SK-N-SH (cell line): ENCODE measurements at regions not wholly inside any gene's neighbourhood (a gene's known extent, or its start where the extent isn't known, plus 50 kb on each side); places are given as distances from the start of the nearest gene placed in this dataset.
A peak's percentile ranks its signal among the peaks of the same experiment; 100 is the strongest.

Experiments used
- CTCF ChIA-PET: fragments of 300-600, 350-600 bp; formaldehyde crosslinking; extraction: SDS; loops from one replicate; lab custom pipeline; 2021; lab: Yijun Ruan, JAX
- POLR2A ChIA-PET: fragments of 350-600 bp; sonication (Branson Sonifier 250); formaldehyde crosslinking; extraction: SDS; loops from one replicate; lab custom pipeline; 2020; ENCODE audit warnings: antibody characterized with exemption, inconsistent platforms; lab: Yijun Ruan, JAX
- DNase-seq: peaks from one replicate; pipeline ENCODE4 v3.0.0; 2012
- H2AFZ ChIP-seq: fragments of 200-600 bp; sonication (generic); 2 replicates; pipeline ENCODE4 v1.8.1; 2016; ENCODE audit warnings: antibody characterized with exemption, mild to moderate bottlenecking, low read depth
- H3F3A ChIP-seq: fragments of 200-600 bp; sonication (generic); replicated peaks from 2 replicates; pipeline ENCODE3; 2016; ENCODE audit warnings: antibody characterized with exemption, mild to moderate bottlenecking; ENCODE audit not compliant: insufficient read depth
- H3K27ac ChIP-seq, 2 experiments: fragments of 200-500 bp in 1 of 2; fragments of 200-600 bp in 1 of 2; sonication (Bioruptor generic) in 1 of 2; sonication (generic), shearing (Covaris generic) in 1 of 2; 2 replicates each; pipeline versions ENCODE4 v1.5.1 to v1.6.1; 2014 to 2016; ENCODE audit warnings: low read depth in 2 of 2, inconsistent platforms in 1 of 2, low read length in 1 of 2, mild to moderate bottlenecking in 1 of 2, mixed read lengths in 1 of 2
- H3K27me3 ChIP-seq: fragments of 200-600 bp; sonication (generic), shearing (Covaris generic); 2 replicates; pipeline ENCODE4 v1.6.1; 2016; ENCODE audit warnings: mixed run types; ENCODE audit not compliant: insufficient read depth
- H3K36me3 ChIP-seq, 2 experiments: fragments of 200-500 bp in 1 of 2; fragments of 200-600 bp in 1 of 2; sonication (Bioruptor generic) in 1 of 2; sonication (generic) in 1 of 2; replicated peaks in 1 of 2; 2 replicates each; pipeline versions ENCODE3 to v1.5.1; 2014 to 2016; ENCODE audit warnings: low read length in 1 of 2, mild to moderate bottlenecking in 1 of 2; ENCODE audit not compliant: insufficient read depth in 2 of 2, control insufficient read depth in 1 of 2
- H3K4me1 ChIP-seq, 2 experiments: fragments of 200-500 bp in 1 of 2; fragments of 200-600 bp in 1 of 2; sonication (Bioruptor generic) in 1 of 2; sonication (generic), shearing (Covaris generic) in 1 of 2; 2 replicates each; pipeline versions ENCODE4 v1.5.1 to v1.6.1; 2014 to 2016; ENCODE audit warnings: low read depth in 1 of 2, low read length in 1 of 2, mixed run types in 1 of 2; ENCODE audit not compliant: insufficient read depth in 2 of 2, control insufficient read depth in 1 of 2
- H3K4me2 ChIP-seq: fragments of 200-600 bp; sonication (generic), shearing (Covaris generic); 2 replicates; pipeline ENCODE4 v1.6.1; 2017; ENCODE audit warnings: mixed run types
- H3K4me3 ChIP-seq, 2 experiments: fragments of 200-500 bp in 1 of 2; fragments of 200-600 bp in 1 of 2; sonication (Bioruptor generic) in 1 of 2; sonication (generic), shearing (Covaris generic) in 1 of 2; 2 replicates each; pipeline versions ENCODE4 v1.5.1 to v1.8.1; 2014 to 2016; ENCODE audit warnings: low read depth in 2 of 2, inconsistent platforms in 1 of 2, low read length in 1 of 2, mild to moderate bottlenecking in 1 of 2, mixed read lengths in 1 of 2, moderate library complexity in 1 of 2
- H3K79me2 ChIP-seq: fragments of 200-600 bp; sonication (generic); 2 replicates; pipeline ENCODE4 v1.8.1; 2017; ENCODE audit warnings: mild to moderate bottlenecking; ENCODE audit not compliant: insufficient read depth
- H3K9ac ChIP-seq: fragments of 200-600 bp; sonication (generic); 2 replicates; pipeline ENCODE4 v1.6.1; 2017; ENCODE audit warnings: mixed run types
- H3K9me2 ChIP-seq: fragments of 200-600 bp; sonication (generic); 2 replicates; pipeline ENCODE4 v1.6.1; 2017; ENCODE audit warnings: mixed run types
- H3K9me3 ChIP-seq: fragments of 200-600 bp; sonication (generic); 2 replicates; pipeline ENCODE4 v1.6.1; 2017; ENCODE audit warnings: mixed run types, mild to moderate bottlenecking, moderate library complexity
- H4K20me1 ChIP-seq: fragments of 200-600 bp; sonication (generic); 2 replicates; pipeline ENCODE4 v1.6.1; 2017; ENCODE audit warnings: mild to moderate bottlenecking, mixed run types; ENCODE audit not compliant: insufficient read depth
- CHD2 ChIP-seq: fragments of 150-350 bp; IDR thresholded peaks from 2 replicates; pipeline ENCODE4 v1.6.1; 2018; ENCODE audit warnings: low read length; ENCODE audit not compliant: partially characterized antibody
- EP300 ChIP-seq, 2 experiments: IDR thresholded peaks; 2 replicates each; pipeline versions ENCODE4 v1.4.0 to v1.6.1; 2012; ENCODE audit warnings: borderline replicate concordance in 1 of 2, low read depth in 1 of 2, low read length in 1 of 2
- EZH2phosphoT487 ChIP-seq: fragments of 200-600 bp; sonication (generic); IDR thresholded peaks from 2 replicates; pipeline ENCODE4 v1.6.1; 2017; ENCODE audit warnings: low read depth, mixed run types, mild to moderate bottlenecking, antibody characterized with exemption, moderate library complexity, borderline replicate concordance
- FOSL2 ChIP-seq: IDR thresholded peaks from 2 replicates; pipeline ENCODE4 v1.4.0; 2012; ENCODE audit warnings: low read depth, mild to moderate bottlenecking, moderate library complexity, borderline replicate concordance
- FOXJ3 ChIP-seq: sonication (generic); formaldehyde crosslinking; IDR thresholded peaks from 2 replicates; pipeline ENCODE4 v1.5.1; 2020; ENCODE audit warnings: mild to moderate bottlenecking, missing genetic modification reagents
- FOXM1 ChIP-seq: IDR thresholded peaks from 2 replicates; pipeline ENCODE4 v1.4.0; 2012; ENCODE audit warnings: low read depth, mild to moderate bottlenecking
- GATA2 ChIP-seq: sonication (generic); formaldehyde crosslinking; IDR thresholded peaks from 2 replicates; pipeline ENCODE4 v1.5.0; 2020; ENCODE audit warnings: mild to moderate bottlenecking, missing genetic modification reagents
- IRF3 ChIP-seq: fragments of 150-350 bp; IDR thresholded peaks from 2 replicates; pipeline ENCODE4 v1.6.1; 2016; ENCODE audit warnings: mild to moderate bottlenecking, low read depth, low read length
- JUND ChIP-seq: IDR thresholded peaks from 2 replicates; pipeline ENCODE4 v1.4.0; 2012
- MAX ChIP-seq: IDR thresholded peaks from 2 replicates; pipeline ENCODE4 v1.4.0; 2012; ENCODE audit warnings: low read depth
- MEF2A ChIP-seq: IDR thresholded peaks from 2 replicates; pipeline ENCODE4 v1.4.0; 2012; ENCODE audit warnings: low read depth, borderline replicate concordance
- NFIC ChIP-seq: IDR thresholded peaks from 2 replicates; pipeline ENCODE4 v1.4.0; 2012; ENCODE audit warnings: borderline replicate concordance
- NRF1 ChIP-seq: IDR thresholded peaks from 2 replicates; pipeline ENCODE4 v1.6.1; 2012; ENCODE audit warnings: low read depth, mild to moderate bottlenecking, low read length
- PBX3 ChIP-seq: IDR thresholded peaks from 2 replicates; pipeline ENCODE4; 2012
- POLR2AphosphoS5 ChIP-seq: IDR thresholded peaks from 2 replicates; pipeline ENCODE4 v1.6.1; 2012; ENCODE audit warnings: low read depth, low read length
- RAD21 ChIP-seq: IDR thresholded peaks from 2 replicates; pipeline ENCODE4 v1.6.1; 2012; ENCODE audit warnings: mild to moderate bottlenecking, low read length
- RCOR1 ChIP-seq: fragments of 150-350 bp; IDR thresholded peaks from 2 replicates; pipeline ENCODE4 v1.6.1; 2017; ENCODE audit warnings: antibody characterized with exemption, low read length
- REST ChIP-seq: IDR thresholded peaks from 2 replicates; pipeline ENCODE4 v1.6.1; 2012; ENCODE audit warnings: mild to moderate bottlenecking, low read depth, low read length, moderate library complexity
- RFX5 ChIP-seq: IDR thresholded peaks from 2 replicates; pipeline ENCODE4 v1.6.1; 2012; ENCODE audit warnings: mild to moderate bottlenecking, improper control_type of control experiment, low read length
- RXRA ChIP-seq: IDR thresholded peaks from 2 replicates; pipeline ENCODE4 v1.4.0; 2012; ENCODE audit warnings: low read depth, mild to moderate bottlenecking, borderline replicate concordance
- TAF1 ChIP-seq: IDR thresholded peaks from 2 replicates; pipeline ENCODE4 v1.6.1; 2012; ENCODE audit warnings: low read depth, mild to moderate bottlenecking, low read length, moderate library complexity, borderline replicate concordance
- TCF12 ChIP-seq: IDR thresholded peaks from 2 replicates; pipeline ENCODE4 v1.4.0; 2012
- TEAD4 ChIP-seq: IDR thresholded peaks from 2 replicates; pipeline ENCODE4 v1.4.0; 2012; ENCODE audit warnings: mild to moderate bottlenecking, borderline replicate concordance; ENCODE audit not compliant: insufficient read depth
- USF1 ChIP-seq: IDR thresholded peaks from 2 replicates; pipeline ENCODE4 v1.4.0; 2012; ENCODE audit warnings: low read depth, borderline replicate concordance
- YY1 ChIP-seq: IDR thresholded peaks from 2 replicates; pipeline ENCODE4 v1.4.0; 2012; ENCODE audit warnings: low read depth, mild to moderate bottlenecking
- WGBS: methylation state at CpG from one replicate; pipeline ENCODE4 v1.1.6; 2017; ENCODE audit warnings: low lambda C conversion rate; 5-methylcytosine and 5-hydroxymethylcytosine counted together

GRCh38 chr7:130887182-130887956 is 153.4 kb upstream of the KLF14 start:
- peaks cover 47 to 70% of the 10 kb centered on the region in 2 experiments for H3K36me3 ChIP-seq
- peaks cover 96% of the 10 kb centered on the region for H3K79me2 ChIP-seq
- 12% methylated on average over 12 of the region's 12 CpGs for WGBS
- H3K27me3 ChIP-seq: no peaks in the 10 kb centered on the region
- H3K27ac ChIP-seq: peak overlapping the region; percentile 81 to 100
- peak overlapping the region; percentile 70 for H3K9ac ChIP-seq
- ChIA-PET CTCF (interaction anchor here (0.9 to 9.7 kb wide), 5 partner anchors 10 to 95 kb away, joined by 3 to 136 read pairs (median 15); no protein-coding TSS in a partner anchor), POLR2A (no interaction called here)
- no peak overlapping the region for H2AFZ ChIP-seq
- H4K20me1 ChIP-seq: peaks cover 14% of the 10 kb centered on the region
- H3K4me3 ChIP-seq: peak overlapping the region in 1 of 2 experiments; percentile 35; a peak in 2 of 4 replicates
- peak overlapping the region; percentile 72 for H3K4me2 ChIP-seq
- no peaks in the 10 kb centered on the region for H3K9me3 ChIP-seq
- H3F3A ChIP-seq: peaks cover 87% of the 10 kb centered on the region
- no peak for DNase-seq
- peaks cover 13 to 70% of the 10 kb centered on the region in 2 experiments for H3K4me1 ChIP-seq
- H3K9me2 ChIP-seq: no peaks in the 10 kb centered on the region
- TF ChIP-seq PBX3: peak; percentile 91
- no peak for TF ChIP-seq RAD21
- no peak for TF ChIP-seq USF1
- TF ChIP-seq EP300 (IDR thresholded peaks at IDR 0.05; ENCODE audit: borderline replicate concordance in 1 of 2, low read depth in 1 of 2, low read length in 1 of 2): peak; percentile 24 to 98; a peak in 2 of 4 replicates
- TF ChIP-seq RFX5: no peak
- no peak for TF ChIP-seq NRF1
- no peak; the same call in 1 of the 2 replicates for TF ChIP-seq TAF1
- peak; percentile 99 for TF ChIP-seq TEAD4
- no peak for TF ChIP-seq GATA2 (CRISPR knock-in tag)
- peak; percentile 99 for TF ChIP-seq JUND
- TF ChIP-seq MEF2A: peak; percentile 97
- TF ChIP-seq TCF12: peak; percentile 97
- peak; percentile 99 for TF ChIP-seq RXRA
- peak; percentile 7; the same call in 1 of the 2 replicates for TF ChIP-seq REST
- TF ChIP-seq RCOR1: no peak
- no peak for TF ChIP-seq EZH2phosphoT487
- TF ChIP-seq FOSL2: peak; percentile 99
- TF ChIP-seq FOXM1: peak; percentile 56; the same call in 1 of the 2 replicates
- no peak for TF ChIP-seq IRF3
- TF ChIP-seq POLR2AphosphoS5: peak; percentile 90
- TF ChIP-seq CHD2: no peak
- peak; percentile 77 for TF ChIP-seq MAX
- no peak for TF ChIP-seq FOXJ3 (CRISPR knock-in tag)
- TF ChIP-seq YY1: no peak
- TF ChIP-seq NFIC: peak; percentile 87
